Adrenal gland (tissue), 5 donors: ENCODE measurements at regions not wholly inside any gene's neighbourhood (a gene's known extent, or its start where the extent isn't known, plus 50 kb on each side); places are given as distances from the start of the nearest gene placed in this dataset.

Experiments
- CTCF ChIP-seq, 6 experiments: fragments of 450-650 bp in 4 of 6; fragments of 200-600 bp in 2 of 6; sonication (generic) in 1 of 6; IDR thresholded peaks; 1 replicate in 5 of 6; 2 replicates in 1 of 6; pipeline versions ENCODE4 v1.5.1 to v1.8.0; 2016 to 2021; ENCODE audit warnings: antibody characterized with exemption in 6 of 6, mild to moderate bottlenecking in 2 of 6, moderate library complexity in 1 of 6
- POLR2A ChIP-seq, 2 donors: fragments of 450-650 bp; IDR thresholded peaks; one replicate each; pipeline ENCODE4 v1.6.1; 2017; ENCODE audit warnings: antibody characterized with exemption in 2 of 2, mild to moderate bottlenecking in 2 of 2, moderate library complexity in 1 of 2
- donor health status: DM: no; HTN: no; CAD: no.

GRCh38 chr7:155908385-155908784 lies 96.1 kb upstream of the SHH start:
- TF ChIP-seq CTCF (IDR thresholded peaks at IDR 0.05) = no peak
- no peak for TF ChIP-seq POLR2A (IDR thresholded peaks at IDR 0.05)
